RWPE1 (cell line): ENCODE measurements at regions not wholly inside any gene's neighbourhood (a gene's known extent, or its start where the extent isn't known, plus 50 kb on each side); places are given as distances from the start of the nearest gene placed in this dataset.

Experiments
- CTCF ChIA-PET: fragments of 350-600 bp; sonication (Branson Sonifier 250); formaldehyde crosslinking; extraction: SDS; loops from one replicate; lab custom pipeline; 2021; lab: Yijun Ruan, JAX
- POLR2A ChIA-PET: fragments of 400-600 bp; formaldehyde crosslinking; extraction: SDS; loops from one replicate; lab custom pipeline; 2020; ENCODE audit warnings: antibody characterized with exemption; ENCODE audit not compliant: low non-redundant PET; lab: Yijun Ruan, JAX
- DNase-seq: peaks from one replicate; pipeline ENCODE4 v3.0.0; 2012; ENCODE audit warnings: low spot score
- H3K27ac ChIP-seq: fragments of 450-650 bp; 2 replicates; pipeline ENCODE4 v1.5.1; 2017
- TF ChIP-seq, protein P1 (sequence below): fragments of 450-650 bp; conservative IDR thresholded peaks from 2 replicates; pipeline ENCODE4 v1.5.1; 2017; ENCODE audit warnings: low read depth, mild to moderate bottlenecking

- TF ChIP-seq, protein P1, sequence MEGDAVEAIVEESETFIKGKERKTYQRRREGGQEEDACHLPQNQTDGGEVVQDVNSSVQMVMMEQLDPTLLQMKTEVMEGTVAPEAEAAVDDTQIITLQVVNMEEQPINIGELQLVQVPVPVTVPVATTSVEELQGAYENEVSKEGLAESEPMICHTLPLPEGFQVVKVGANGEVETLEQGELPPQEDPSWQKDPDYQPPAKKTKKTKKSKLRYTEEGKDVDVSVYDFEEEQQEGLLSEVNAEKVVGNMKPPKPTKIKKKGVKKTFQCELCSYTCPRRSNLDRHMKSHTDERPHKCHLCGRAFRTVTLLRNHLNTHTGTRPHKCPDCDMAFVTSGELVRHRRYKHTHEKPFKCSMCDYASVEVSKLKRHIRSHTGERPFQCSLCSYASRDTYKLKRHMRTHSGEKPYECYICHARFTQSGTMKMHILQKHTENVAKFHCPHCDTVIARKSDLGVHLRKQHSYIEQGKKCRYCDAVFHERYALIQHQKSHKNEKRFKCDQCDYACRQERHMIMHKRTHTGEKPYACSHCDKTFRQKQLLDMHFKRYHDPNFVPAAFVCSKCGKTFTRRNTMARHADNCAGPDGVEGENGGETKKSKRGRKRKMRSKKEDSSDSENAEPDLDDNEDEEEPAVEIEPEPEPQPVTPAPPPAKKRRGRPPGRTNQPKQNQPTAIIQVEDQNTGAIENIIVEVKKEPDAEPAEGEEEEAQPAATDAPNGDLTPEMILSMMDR: no peak
- no peak overlapping the region for H3K27ac ChIP-seq
- ChIA-PET CTCF (interaction anchor here (0.6 kb wide), 1 partner anchor 11 kb away, joined by 3 read pairs; no protein-coding TSS in a partner anchor), POLR2A (interaction anchor here (0.6 kb wide), 1 partner anchor 918 kb away, joined by 9 read pairs; no protein-coding TSS in a partner anchor)
- no peak for DNase-seq
Measured at GRCh38 chr13:93108111-93108601, 118.5 kb upstream of the GPC6 start.

DNA sequence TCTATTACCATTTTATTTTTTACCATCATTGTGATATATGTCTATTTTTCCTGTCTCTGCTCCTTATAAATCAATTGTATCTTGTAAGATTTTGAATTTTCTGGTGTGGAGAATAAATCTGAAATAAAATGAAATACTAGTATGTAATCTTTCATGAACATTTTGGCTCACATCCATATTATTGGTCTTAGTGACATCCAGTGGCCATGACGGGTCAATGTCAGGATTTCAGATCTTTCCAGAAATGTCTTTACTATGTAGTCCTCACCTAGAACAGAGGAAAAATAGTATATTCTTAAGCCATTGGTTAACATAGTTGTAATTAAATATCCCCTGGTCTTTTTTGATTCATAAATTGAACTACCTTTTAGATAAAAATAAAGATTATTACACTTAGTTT lies 109.8 kb upstream of the GPC6 start:
- TF ChIP-seq, protein P1: no peak
- ChIA-PET CTCF (no interaction called here), POLR2A (no interaction called here)
- no peak for DNase-seq
- no peak overlapping the region for H3K27ac ChIP-seq

DNA sequence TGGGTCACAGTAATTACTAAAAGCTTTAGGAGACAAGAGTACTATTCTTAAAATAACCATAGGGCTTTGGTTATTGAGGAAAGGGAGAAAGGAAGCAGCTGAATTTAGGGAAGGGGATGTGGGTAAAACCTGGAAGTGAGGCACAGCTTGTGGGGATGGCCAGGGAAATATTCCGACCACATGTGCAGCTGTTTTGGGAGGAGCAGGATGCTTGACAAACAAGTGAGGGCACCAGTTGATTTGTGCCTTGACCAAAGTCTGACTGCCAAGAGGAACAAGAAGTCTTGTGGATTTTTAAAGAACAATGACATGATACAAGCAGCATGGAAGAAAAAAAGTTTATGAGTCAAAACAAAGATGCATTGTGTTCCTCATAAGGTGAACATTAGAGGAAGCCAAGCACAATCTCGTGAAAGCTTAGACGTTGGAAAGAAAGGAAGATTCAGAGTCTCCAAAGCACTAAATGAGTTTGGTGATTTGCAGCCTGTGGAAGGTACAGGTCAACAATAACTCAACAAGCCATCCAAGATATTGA lies 108.5 kb upstream of the GPC6 start:
- CTCF ChIA-PET: interaction anchor here (0.7 kb wide), 3 partner anchors 19 to 1134 kb away, joined by 3 to 5 read pairs (median 4); no protein-coding TSS in a partner anchor
- H3K27ac ChIP-seq: no peak overlapping the region
- POLR2A ChIA-PET: no interaction called here
- TF ChIP-seq, protein P1: no peak
- DNase-seq: no peak

DNA sequence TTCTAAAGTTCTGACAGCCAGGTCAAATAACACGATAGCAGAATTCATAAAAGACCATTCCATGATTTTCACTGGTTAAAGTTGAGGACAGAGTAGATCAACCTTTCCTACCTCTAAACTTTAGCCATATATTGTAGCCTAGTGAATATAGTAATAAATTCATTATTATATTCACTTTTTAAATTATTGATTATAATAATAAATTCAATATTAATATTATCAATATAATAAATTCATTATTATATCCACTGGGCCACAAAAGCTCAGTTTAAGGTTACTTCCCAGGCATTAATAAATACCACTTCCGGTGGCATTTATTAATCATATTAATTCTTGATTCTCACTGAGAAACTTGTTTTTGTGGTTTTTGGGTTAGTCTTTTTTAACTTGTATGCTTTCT lies 85.7 kb upstream of the GPC6 start:
- CTCF ChIA-PET: no interaction called here
- no peak for DNase-seq
- TF ChIP-seq, protein P1: no peak
- H3K27ac ChIP-seq: no peak overlapping the region
- POLR2A ChIA-PET: no interaction called here

GRCh38 chr13:93144031-93144430 lies 82.6 kb upstream of the GPC6 start:
- TF ChIP-seq, protein P1: no peak
- no peak overlapping the region for H3K27ac ChIP-seq
- POLR2A ChIA-PET: no interaction called here

GRCh38 chr13:93145199-93145598 lies 81.4 kb upstream of the GPC6 start:
- TF ChIP-seq, protein P1: no peak
- no peak for DNase-seq
- POLR2A ChIA-PET: no interaction called here
- CTCF ChIA-PET: no interaction called here
- no peak overlapping the region for H3K27ac ChIP-seq

More at GRCh38 chr13:93144031-93144430, 82.6 kb upstream of the GPC6 start:
- no peak for DNase-seq
- CTCF ChIA-PET: no interaction called here
